Epithelial cell of esophagus (primary cell): ENCODE measurements at regions not wholly inside any gene's neighbourhood (a gene's known extent, or its start where the extent isn't known, plus 50 kb on each side); places are given as distances from the start of the nearest gene placed in this dataset.

Experiments
- DNase-seq: peaks from one replicate; pipeline ENCODE4 v3.0.0; 2010; ENCODE audit warnings: low read depth
- H3K4me3 ChIP-seq: 2 replicates; pipeline ENCODE4 v1.5.1; 2011; ENCODE audit warnings: mild to moderate bottlenecking, low read length, control low read depth
- TF ChIP-seq, protein P1 (sequence below): IDR thresholded peaks from 2 replicates; pipeline ENCODE4 v1.5.1; 2011; ENCODE audit warnings: low read depth, mild to moderate bottlenecking, low read length, control low read depth, inconsistent platforms; ENCODE audit not compliant: insufficient read depth; ENCODE audit errors: missing control alignments

DNA sequence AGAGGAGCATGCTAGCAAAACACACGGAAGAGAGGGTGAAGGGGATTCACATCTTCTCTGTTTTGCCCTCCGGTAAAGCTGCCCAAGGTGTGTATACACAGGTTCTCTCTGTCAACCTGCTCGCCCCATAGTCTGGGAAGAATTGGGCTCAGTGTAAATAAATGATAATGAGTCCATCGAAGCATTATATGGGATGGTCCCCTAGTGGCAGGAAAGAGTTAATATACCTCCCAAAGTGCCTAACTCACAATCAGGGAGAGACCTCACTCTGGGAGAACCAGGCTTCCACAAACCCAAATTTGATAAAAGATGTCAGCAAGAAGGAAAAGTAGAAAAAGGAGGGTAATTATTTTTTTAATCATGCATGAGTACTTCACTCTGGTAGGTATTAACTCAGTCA, 262.2 kb upstream of the ZNF521 start:
- no peak overlapping the region for H3K4me3 ChIP-seq
- TF ChIP-seq, protein P1, sequence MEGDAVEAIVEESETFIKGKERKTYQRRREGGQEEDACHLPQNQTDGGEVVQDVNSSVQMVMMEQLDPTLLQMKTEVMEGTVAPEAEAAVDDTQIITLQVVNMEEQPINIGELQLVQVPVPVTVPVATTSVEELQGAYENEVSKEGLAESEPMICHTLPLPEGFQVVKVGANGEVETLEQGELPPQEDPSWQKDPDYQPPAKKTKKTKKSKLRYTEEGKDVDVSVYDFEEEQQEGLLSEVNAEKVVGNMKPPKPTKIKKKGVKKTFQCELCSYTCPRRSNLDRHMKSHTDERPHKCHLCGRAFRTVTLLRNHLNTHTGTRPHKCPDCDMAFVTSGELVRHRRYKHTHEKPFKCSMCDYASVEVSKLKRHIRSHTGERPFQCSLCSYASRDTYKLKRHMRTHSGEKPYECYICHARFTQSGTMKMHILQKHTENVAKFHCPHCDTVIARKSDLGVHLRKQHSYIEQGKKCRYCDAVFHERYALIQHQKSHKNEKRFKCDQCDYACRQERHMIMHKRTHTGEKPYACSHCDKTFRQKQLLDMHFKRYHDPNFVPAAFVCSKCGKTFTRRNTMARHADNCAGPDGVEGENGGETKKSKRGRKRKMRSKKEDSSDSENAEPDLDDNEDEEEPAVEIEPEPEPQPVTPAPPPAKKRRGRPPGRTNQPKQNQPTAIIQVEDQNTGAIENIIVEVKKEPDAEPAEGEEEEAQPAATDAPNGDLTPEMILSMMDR: no peak
- no peak for DNase-seq

DNA sequence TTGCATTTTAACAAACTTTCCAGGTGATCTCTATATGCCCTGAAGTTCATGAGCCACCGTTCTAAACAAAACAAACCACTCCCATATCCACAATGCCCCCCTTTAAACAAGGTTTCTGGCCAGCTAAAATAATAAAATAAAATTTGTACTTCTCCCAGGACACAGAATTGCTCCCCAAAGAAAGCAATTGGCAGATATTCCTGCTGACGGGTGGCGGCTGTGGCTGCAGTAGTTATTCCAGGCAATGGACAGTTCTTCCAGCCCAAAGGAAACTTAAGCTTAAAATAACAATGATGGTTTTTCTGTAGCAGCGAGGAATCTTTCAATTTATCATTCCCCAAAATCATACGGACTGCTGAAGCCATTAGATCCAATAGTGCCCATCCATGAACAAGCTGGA, 260.5 kb upstream of the ZNF521 start:
- TF ChIP-seq, protein P1: no peak
- H3K4me3 ChIP-seq: no peak overlapping the region
- no peak for DNase-seq

DNA sequence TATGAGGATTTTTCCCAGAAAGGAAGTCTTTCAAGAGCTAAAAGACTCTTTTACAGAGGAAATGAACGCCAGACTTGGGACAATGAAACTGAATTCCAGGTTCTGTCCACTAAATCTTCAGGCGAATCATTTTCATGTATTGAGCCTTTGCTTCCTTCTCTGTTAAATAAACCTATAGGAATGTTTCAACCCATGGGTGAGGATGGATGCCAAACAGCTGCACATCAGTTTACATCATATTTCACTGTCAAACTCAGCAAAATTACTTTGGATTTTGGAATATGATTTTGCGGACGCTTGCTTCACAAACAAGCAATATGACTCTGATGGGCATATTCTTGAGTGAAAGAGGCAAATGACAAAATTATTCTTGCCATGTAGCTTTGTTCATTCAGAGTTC, 256.1 kb upstream of the ZNF521 start:
- DNase-seq: no peak
- TF ChIP-seq, protein P1: no peak

GRCh38 chr18:25604894-25605597, 253.1 kb upstream of the ZNF521 start:
- H3K4me3 ChIP-seq: no peak overlapping the region
- no peak for DNase-seq
- TF ChIP-seq, protein P1: no peak

More for the DNA sequence above, 256.1 kb upstream of the ZNF521 start:
- H3K4me3 ChIP-seq: no peak overlapping the region

- TF ChIP-seq, protein P1: no peak
- H3K4me3 ChIP-seq: no peak overlapping the region
- DNase-seq: no peak
Measured at GRCh38 chr18:25604196-25604893, 252.4 kb upstream of the ZNF521 start.

- TF ChIP-seq, protein P1: no peak
- no peak overlapping the region for H3K4me3 ChIP-seq
- no peak for DNase-seq
Measured at GRCh38 chr18:25599443-25599842, 247.5 kb upstream of the ZNF521 start.
